ENCODE measurements at regions not wholly inside any gene's neighbourhood (a gene's known extent, or its start where the extent isn't known, plus 50 kb on each side); places are given as distances from the start of the nearest gene placed in this dataset.

DNA sequence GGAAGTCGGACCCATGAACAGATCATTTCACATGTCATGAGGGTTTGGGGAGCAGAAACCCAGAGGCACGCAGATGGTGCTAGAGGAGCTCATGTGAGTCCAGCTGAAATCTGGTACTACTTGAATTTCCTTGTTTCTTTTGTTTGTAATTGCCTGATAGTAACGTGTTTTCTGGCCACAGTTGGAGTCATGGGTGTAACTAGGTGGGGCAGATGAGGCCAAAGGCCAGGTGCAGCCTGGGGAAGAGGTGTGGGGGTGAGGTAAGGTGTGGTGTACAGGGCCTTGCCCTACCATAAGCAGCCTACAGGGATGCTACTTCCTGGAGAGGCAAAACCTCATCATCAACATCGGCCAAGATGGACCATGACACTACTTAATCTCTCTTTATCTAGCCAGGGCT, 271.4 kb downstream of the PTTG2 start:
- Histone ChIP-seq H3K9me3 (ENCODE audit: control insufficient read depth, low read depth, low read length) (no peaks in the 10 kb centered on the region), H3K36me3 (ENCODE audit: control insufficient read depth, low read depth, low read length) (no peaks in the 10 kb centered on the region), H3K9ac (ENCODE audit: low read length) (no peak overlapping the region), H3K4me1 (ENCODE audit: control insufficient read depth, low read depth, low read length) (no peaks in the 10 kb centered on the region), H3K27me3 (ENCODE audit: control insufficient read depth, insufficient read depth, low read length) (no peaks in the 10 kb centered on the region), H3K27ac (ENCODE audit: low read length) (no peak overlapping the region), H3K4me3 (ENCODE audit: low read length) (no peak overlapping the region)

DNA sequence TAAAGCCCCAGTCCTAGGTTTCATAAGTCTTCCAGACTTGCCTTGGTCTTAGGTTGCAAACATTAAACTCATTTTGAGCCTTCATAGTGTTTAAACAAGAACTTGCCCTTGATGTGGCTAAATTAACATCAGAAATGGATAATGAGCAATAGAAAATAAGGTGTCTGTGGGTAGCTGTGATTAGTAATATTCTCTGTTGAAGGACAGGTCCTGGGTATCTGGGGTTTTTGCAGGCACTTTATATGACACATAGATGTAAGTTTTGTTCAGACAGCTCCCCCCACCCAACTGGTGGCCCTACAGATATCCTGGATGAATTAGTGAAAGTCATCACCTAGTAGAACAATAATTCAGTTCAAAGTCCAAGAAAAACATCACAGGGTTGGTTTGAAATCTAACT, 272.5 kb downstream of the PTTG2 start:
- Histone ChIP-seq H3K27ac (ENCODE audit: low read length) (no peak overlapping the region), H3K27me3 (ENCODE audit: control insufficient read depth, insufficient read depth, low read length) (no peaks in the 10 kb centered on the region), H3K9me3 (ENCODE audit: control insufficient read depth, low read depth, low read length) (no peaks in the 10 kb centered on the region), H3K9ac (ENCODE audit: low read length) (no peak overlapping the region), H3K36me3 (ENCODE audit: control insufficient read depth, low read depth, low read length) (no peaks in the 10 kb centered on the region), H3K4me1 (ENCODE audit: control insufficient read depth, low read depth, low read length) (no peaks in the 10 kb centered on the region), H3K4me3 (ENCODE audit: low read length) (no peak overlapping the region)

DNA sequence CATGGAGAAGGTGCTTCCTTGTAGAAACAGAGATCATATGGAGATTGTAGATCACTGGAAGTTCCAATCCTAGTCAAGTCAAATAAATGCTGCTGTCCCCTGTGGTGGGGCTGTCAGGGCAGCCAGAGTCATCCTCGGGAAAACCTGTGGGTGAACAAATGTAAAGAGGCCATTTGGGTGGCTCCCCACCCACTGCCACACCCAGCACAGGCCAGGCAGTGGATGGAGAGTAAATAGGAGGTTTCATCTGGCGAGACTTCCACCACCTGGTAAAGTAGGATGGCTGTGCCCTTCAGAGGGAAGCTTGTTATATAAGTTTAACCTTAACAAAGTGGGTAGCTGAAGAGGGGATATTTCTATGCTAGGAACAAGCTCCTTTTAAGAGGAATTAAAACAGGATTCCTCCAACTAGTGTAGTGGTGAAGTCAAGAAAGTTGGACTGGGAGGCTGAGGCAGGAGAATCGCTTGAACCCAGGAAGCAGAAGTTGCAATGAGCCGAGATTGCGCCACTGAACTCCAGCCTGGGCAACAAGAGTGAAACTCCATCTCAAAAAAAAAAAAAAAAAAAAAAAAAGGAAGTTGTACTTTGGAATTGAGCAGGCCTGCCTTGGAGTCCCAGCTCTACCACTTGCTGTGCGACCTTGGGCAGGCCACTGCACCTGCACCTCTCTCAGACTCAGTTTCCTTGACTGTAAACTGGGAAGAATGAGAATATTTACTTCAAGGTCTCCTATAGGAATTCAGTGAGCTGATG, 273.7 kb downstream of the PTTG2 start:
- H3K27ac ChIP-seq (ENCODE audit: low read length), result no peak overlapping the region
- no peaks in the 10 kb centered on the region for H3K4me1 ChIP-seq (ENCODE audit: control insufficient read depth, low read depth, low read length)
- no peak overlapping the region for H3K4me3 ChIP-seq (ENCODE audit: low read length)

DNA sequence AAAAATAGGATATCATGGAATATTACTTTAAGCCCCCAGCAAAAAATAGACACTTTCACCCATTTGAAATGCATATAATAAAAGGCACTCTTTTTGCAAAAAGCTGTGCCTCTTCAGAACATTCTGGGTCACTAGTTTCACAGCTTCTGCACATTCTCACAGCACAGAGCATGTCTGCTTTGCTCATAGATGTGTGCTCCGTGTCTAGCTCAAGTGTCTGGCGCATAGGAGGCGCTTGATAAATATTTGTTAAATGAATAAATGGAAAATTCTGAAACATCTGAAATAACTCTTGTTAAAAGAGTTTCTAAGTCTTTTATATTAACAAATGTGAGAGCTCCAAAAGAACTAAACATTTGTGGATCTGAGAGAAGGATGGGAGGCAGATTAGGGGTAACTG, 275.2 kb downstream of the PTTG2 start:
- no peaks in the 10 kb centered on the region for H3K9me3 ChIP-seq (ENCODE audit: control insufficient read depth, low read depth, low read length)
- no peaks in the 10 kb centered on the region for H3K36me3 ChIP-seq (ENCODE audit: control insufficient read depth, low read depth, low read length)
- no peak overlapping the region for H3K27ac ChIP-seq (ENCODE audit: low read length)
- H3K4me1 ChIP-seq (ENCODE audit: control insufficient read depth, low read depth, low read length), result no peaks in the 10 kb centered on the region
- H3K9ac ChIP-seq (ENCODE audit: low read length), result no peak overlapping the region
- no peaks in the 10 kb centered on the region for H3K27me3 ChIP-seq (ENCODE audit: control insufficient read depth, insufficient read depth, low read length)
- H3K4me3 ChIP-seq (ENCODE audit: low read length), result no peak overlapping the region

More for the DNA sequence above, 273.7 kb downstream of the PTTG2 start:
- no peaks in the 10 kb centered on the region for H3K9me3 ChIP-seq (ENCODE audit: control insufficient read depth, low read depth, low read length)
- H3K27me3 ChIP-seq (ENCODE audit: control insufficient read depth, insufficient read depth, low read length), result no peaks in the 10 kb centered on the region
- H3K9ac ChIP-seq (ENCODE audit: low read length), result no peak overlapping the region
- H3K36me3 ChIP-seq (ENCODE audit: control insufficient read depth, low read depth, low read length), result no peaks in the 10 kb centered on the region

DNA sequence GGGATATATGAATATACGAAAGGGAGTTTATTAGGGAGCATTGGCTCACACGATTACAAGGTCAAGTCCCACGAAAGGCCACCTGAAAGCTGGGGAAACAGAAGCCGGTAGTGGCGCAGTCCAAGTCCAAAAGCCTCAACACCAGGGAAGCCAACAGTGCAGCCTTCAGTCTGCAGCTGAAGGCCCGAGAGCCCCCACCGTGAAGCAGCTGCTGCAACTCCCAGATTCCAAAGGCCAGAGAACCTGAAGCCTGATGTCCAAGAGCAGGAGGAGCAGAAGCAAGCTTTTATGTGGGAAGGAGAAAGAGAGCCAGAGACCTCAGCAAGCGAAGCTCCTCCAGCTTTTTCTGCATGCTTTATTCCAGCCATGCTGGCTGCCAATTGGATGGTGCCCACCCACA, 275.8 kb downstream of the PTTG2 start:
- Histone ChIP-seq H3K4me1 (ENCODE audit: control insufficient read depth, low read depth, low read length) (no peaks in the 10 kb centered on the region), H3K36me3 (ENCODE audit: control insufficient read depth, low read depth, low read length) (no peaks in the 10 kb centered on the region), H3K9ac (ENCODE audit: low read length) (no peak overlapping the region), H3K9me3 (ENCODE audit: control insufficient read depth, low read depth, low read length) (no peaks in the 10 kb centered on the region), H3K27ac (ENCODE audit: low read length) (no peak overlapping the region), H3K27me3 (ENCODE audit: control insufficient read depth, insufficient read depth, low read length) (no peaks in the 10 kb centered on the region), H3K4me3 (ENCODE audit: low read length) (no peak overlapping the region)

DNA sequence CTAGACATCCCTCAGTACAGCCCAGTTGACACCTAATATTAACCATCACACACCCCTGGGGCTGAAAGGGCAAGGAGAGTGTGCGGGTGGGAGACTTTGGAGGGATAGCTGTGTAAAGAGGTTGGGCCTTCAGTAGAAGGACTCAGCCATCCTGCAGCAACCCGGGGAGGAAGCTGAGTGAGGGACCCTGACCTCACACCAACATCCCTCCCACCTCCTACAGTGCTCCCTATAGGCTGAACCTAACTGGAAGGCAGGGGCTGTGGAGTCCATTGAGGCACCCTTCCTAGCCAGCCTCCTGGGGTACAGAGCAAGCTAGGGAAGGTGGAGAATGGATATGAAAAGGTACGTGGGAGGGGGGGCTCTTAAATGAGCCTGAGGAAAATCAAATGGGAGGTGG, 276.3 kb downstream of the PTTG2 start:
- Histone ChIP-seq H3K9ac (ENCODE audit: low read length) (no peak overlapping the region), H3K4me3 (ENCODE audit: low read length) (no peak overlapping the region)

DNA sequence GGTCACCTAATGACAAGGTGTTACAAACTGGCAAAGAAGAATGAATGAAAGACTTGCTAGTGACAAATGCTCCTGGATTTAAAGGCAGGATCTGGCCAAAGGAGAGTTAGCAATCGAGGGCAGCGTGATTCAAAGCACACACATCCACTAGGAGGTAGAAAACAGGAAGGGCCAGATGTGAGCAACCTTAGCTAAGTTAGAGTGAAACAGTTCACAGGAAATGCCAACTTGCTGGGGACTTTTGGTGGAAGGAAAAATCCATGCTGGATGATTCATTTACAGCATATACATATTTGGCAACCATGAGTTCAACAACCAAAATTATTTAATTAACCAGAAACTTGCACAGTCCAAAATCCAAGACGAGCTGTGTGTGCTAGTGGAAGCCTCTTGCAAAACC, 276.9 kb downstream of the PTTG2 start:
- Histone ChIP-seq H3K4me3 (ENCODE audit: low read length) (no peak overlapping the region), H3K36me3 (ENCODE audit: control insufficient read depth, low read depth, low read length) (no peaks in the 10 kb centered on the region), H3K9me3 (ENCODE audit: control insufficient read depth, low read depth, low read length) (no peaks in the 10 kb centered on the region), H3K4me1 (ENCODE audit: control insufficient read depth, low read depth, low read length) (no peaks in the 10 kb centered on the region), H3K27me3 (ENCODE audit: control insufficient read depth, insufficient read depth, low read length) (no peaks in the 10 kb centered on the region), H3K9ac (ENCODE audit: low read length) (no peak overlapping the region), H3K27ac (ENCODE audit: low read length) (no peak overlapping the region)

More for the DNA sequence above, 276.3 kb downstream of the PTTG2 start:
- no peaks in the 10 kb centered on the region for H3K4me1 ChIP-seq (ENCODE audit: control insufficient read depth, low read depth, low read length)
- H3K27me3 ChIP-seq (ENCODE audit: control insufficient read depth, insufficient read depth, low read length), result no peaks in the 10 kb centered on the region
- no peaks in the 10 kb centered on the region for H3K36me3 ChIP-seq (ENCODE audit: control insufficient read depth, low read depth, low read length)
- H3K27ac ChIP-seq (ENCODE audit: low read length), result no peak overlapping the region
- no peaks in the 10 kb centered on the region for H3K9me3 ChIP-seq (ENCODE audit: control insufficient read depth, low read depth, low read length)

DNA sequence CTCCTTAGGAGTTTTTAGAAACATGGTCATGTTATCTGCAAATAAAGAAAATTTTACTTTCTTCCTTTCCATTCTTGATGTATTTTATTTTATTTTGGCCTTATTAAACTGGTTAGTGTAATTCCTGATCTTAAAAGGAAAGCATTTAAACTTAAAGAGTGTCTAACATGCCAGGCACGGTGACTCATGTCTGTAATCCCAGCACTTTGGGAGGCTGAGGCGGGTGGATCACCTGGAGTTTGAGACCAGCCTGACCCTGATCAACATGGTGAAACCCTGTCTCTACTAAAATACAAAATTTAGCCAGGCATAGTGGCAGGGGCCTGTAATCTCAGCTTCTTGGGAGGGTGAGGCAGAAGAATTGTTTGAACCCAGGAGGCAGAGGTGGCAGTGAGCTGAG, 281.3 kb downstream of the PTTG2 start:
- no peak overlapping the region for H3K9ac ChIP-seq (ENCODE audit: low read length)
- H3K27me3 ChIP-seq (ENCODE audit: control insufficient read depth, insufficient read depth, low read length), result no peaks in the 10 kb centered on the region
- no peaks in the 10 kb centered on the region for H3K4me1 ChIP-seq (ENCODE audit: control insufficient read depth, low read depth, low read length)
- H3K36me3 ChIP-seq (ENCODE audit: control insufficient read depth, low read depth, low read length), result no peaks in the 10 kb centered on the region
- H3K9me3 ChIP-seq (ENCODE audit: control insufficient read depth, low read depth, low read length), result no peaks in the 10 kb centered on the region
- H3K27ac ChIP-seq (ENCODE audit: low read length), result no peak overlapping the region
- no peak overlapping the region for H3K4me3 ChIP-seq (ENCODE audit: low read length)

DNA sequence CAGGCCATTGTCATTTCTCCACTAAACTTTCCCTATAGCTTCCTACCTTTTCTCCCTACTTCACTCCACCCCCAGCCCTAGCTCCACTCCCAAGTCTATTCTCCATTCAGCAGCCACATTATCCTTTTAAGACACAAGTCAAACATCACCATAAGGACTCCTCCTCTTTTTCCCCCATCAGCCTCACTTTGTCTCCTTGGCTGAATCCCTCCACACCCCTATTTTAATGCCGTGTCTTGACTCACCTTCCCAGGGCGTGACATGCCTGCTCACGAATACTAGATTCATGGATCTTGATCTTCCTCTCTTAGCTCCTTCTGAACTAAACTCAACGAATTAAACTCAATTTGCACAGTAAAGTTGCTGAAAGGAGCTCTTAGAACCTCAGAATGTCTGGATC, 281.9 kb downstream of the PTTG2 start:
- Histone ChIP-seq H3K27me3 (ENCODE audit: control insufficient read depth, insufficient read depth, low read length) (no peaks in the 10 kb centered on the region), H3K27ac (ENCODE audit: low read length) (no peak overlapping the region), H3K4me3 (ENCODE audit: low read length) (no peak overlapping the region), H3K36me3 (ENCODE audit: control insufficient read depth, low read depth, low read length) (no peaks in the 10 kb centered on the region), H3K9ac (ENCODE audit: low read length) (no peak overlapping the region), H3K4me1 (ENCODE audit: control insufficient read depth, low read depth, low read length) (no peaks in the 10 kb centered on the region), H3K9me3 (ENCODE audit: control insufficient read depth, low read depth, low read length) (no peaks in the 10 kb centered on the region)

DNA sequence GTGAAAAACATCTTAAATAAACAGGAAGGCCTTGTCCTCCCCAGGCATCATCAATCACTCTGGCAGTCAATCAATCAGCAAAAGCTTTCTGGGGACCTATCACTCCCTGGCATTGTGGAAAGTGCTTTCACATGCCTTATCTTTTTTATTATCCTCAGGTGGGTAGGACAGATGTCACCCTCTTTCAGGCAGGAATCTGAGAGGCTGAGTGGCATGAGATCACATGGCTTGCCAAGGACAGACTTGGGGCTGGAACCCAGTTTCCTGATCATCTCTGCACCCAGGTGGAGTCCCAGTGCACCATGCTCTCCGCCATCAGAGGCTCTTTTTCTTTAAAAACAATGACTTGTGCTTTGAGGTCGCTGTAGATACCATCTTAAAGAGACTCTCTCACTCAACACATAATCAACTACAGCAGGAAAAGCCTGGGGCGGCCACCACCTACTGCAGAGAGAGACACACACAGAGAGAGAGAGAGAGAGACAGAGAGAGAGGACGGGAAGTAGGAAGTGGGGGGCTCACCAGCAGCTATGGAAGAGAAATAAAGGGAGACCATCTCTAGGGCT, 282.7 kb downstream of the PTTG2 start:
- no peaks in the 10 kb centered on the region for H3K36me3 ChIP-seq (ENCODE audit: control insufficient read depth, low read depth, low read length)
- H3K4me3 ChIP-seq (ENCODE audit: low read length), result no peak overlapping the region
- H3K27me3 ChIP-seq (ENCODE audit: control insufficient read depth, insufficient read depth, low read length), result no peaks in the 10 kb centered on the region
- no peak overlapping the region for H3K9ac ChIP-seq (ENCODE audit: low read length)
- H3K27ac ChIP-seq (ENCODE audit: low read length), result no peak overlapping the region
- H3K4me1 ChIP-seq (ENCODE audit: control insufficient read depth, low read depth, low read length), result no peaks in the 10 kb centered on the region
- H3K9me3 ChIP-seq (ENCODE audit: control insufficient read depth, low read depth, low read length), result no peaks in the 10 kb centered on the region

DNA sequence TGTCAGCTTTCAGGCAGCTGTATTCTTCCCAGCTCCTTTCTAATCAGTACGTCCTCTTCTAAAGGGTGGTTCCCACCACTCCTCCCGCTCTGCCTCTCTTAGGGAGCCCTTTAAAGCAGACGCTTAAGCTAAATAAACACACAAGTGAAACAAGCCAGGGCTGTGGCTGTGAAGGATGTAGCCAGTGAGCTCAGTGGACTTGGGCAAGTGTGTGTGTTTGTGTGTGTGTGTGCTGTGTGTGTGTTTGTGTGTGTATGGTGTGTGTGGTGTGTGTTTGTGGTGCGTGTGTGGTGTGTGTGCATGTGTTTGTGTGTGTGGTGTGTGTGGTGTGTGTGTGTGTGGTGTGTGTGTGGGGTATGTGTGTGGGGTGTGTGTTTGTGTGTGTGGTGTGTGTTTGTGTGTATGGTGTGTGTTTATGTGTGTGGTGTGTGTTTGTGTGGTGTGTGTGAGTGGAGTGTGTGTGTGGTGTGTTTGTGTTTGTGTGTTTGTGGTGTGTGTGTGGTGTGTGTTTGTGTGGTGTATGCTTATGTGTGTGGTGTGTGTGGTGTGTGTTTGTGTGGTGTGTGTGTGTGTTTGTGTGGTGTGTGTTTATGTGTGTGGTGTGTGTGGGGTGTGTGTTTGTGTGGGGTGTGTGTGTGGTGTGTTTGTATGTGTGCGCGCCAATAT, 283.3 kb downstream of the PTTG2 start:
- no peak overlapping the region for H3K4me3 ChIP-seq (ENCODE audit: low read length)
- no peaks in the 10 kb centered on the region for H3K27me3 ChIP-seq (ENCODE audit: control insufficient read depth, insufficient read depth, low read length)
- no peak overlapping the region for H3K27ac ChIP-seq (ENCODE audit: low read length)
- H3K36me3 ChIP-seq (ENCODE audit: control insufficient read depth, low read depth, low read length), result no peaks in the 10 kb centered on the region
- no peaks in the 10 kb centered on the region for H3K9me3 ChIP-seq (ENCODE audit: control insufficient read depth, low read depth, low read length)
- no peak overlapping the region for H3K9ac ChIP-seq (ENCODE audit: low read length)
- no peaks in the 10 kb centered on the region for H3K4me1 ChIP-seq (ENCODE audit: control insufficient read depth, low read depth, low read length)

DNA sequence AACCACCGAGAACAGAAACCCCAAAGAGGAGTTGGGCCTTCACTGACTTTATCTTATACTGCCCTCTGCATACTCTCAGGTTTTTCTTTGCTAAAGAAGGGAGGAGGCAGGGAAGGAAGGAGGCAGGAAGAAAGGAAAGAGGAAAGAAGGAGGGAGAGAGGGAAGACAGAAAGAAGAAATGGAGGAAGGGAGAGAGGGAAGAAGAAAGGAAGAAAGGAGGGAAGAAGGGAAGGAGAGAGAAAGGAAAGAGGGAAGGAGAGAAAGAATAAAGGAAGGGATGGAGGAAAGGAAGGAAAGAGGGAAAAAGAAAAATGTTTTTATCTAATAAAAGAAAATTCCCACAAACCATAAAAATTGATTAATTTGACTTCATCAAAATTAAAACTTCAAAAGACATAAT, 294.6 kb downstream of the PTTG2 start:
- peaks cover 7% of the 10 kb centered on the region for H3K9me3 ChIP-seq (ENCODE audit: control insufficient read depth, low read depth, low read length)
- H3K9ac ChIP-seq (ENCODE audit: low read length), result no peak overlapping the region
- H3K4me3 ChIP-seq (ENCODE audit: low read length), result no peak overlapping the region
- H3K4me1 ChIP-seq (ENCODE audit: control insufficient read depth, low read depth, low read length), result no peaks in the 10 kb centered on the region
- H3K27me3 ChIP-seq (ENCODE audit: control insufficient read depth, insufficient read depth, low read length), result no peaks in the 10 kb centered on the region
- no peaks in the 10 kb centered on the region for H3K36me3 ChIP-seq (ENCODE audit: control insufficient read depth, low read depth, low read length)
- no peak overlapping the region for H3K27ac ChIP-seq (ENCODE audit: low read length)

Data from iPS-18a (cell line).